ENCODE measurements at regions not wholly inside any gene's neighbourhood (a gene's known extent, or its start where the extent isn't known, plus 50 kb on each side); places are given as distances from the start of the nearest gene placed in this dataset.

- Histone ChIP-seq H3K9me3 (ENCODE audit: low read depth, low read length, poor library complexity, severe bottlenecking) (no peaks in the 10 kb centered on the region), H3K27me3 (replicated peaks; ENCODE audit: insufficient read depth, low read depth, low read length, poor library complexity) (no peaks in the 10 kb centered on the region), H3K4me3 (ENCODE audit: low read depth, low read length, poor library complexity, severe bottlenecking) (no peak overlapping the region), H3K36me3 (ENCODE audit: insufficient read depth, low read length, poor library complexity, severe bottlenecking) (no peaks in the 10 kb centered on the region), H3K27ac (ENCODE audit: low read depth, low read length, poor library complexity, severe bottlenecking) (no peak overlapping the region), H3K4me1 (ENCODE audit: insufficient read depth, low read length, poor library complexity, severe bottlenecking) (peaks cover 9% of the 10 kb centered on the region)
- TF ChIP-seq EZH2 (IDR thresholded peaks at IDR 0.05; ENCODE audit: borderline replicate concordance, low read depth, low read length, poor library complexity, severe bottlenecking) (no peak), CTCF (conservative IDR thresholded peaks at IDR 0.05; ENCODE audit: low read depth, low read length) (no peak)
- intact Hi-C loops (cut with micrococcal nuclease; ENCODE audit: unreplicated experiment): no loop called here
- ChIA-PET POLR2A (ENCODE audit: low non-redundant PET) (no interaction called here), CTCF (no interaction called here)
- BruUV-seq (replicated peaks): no TSS peak
- no peak for DNase-seq (ENCODE audit: low spot score)
Observed at GRCh38 chr6:84583784-84584183, 180.6 kb downstream of the TBX18 start.

- intact Hi-C loops (cut with micrococcal nuclease; ENCODE audit: unreplicated experiment): no loop called here
- no peaks in the 10 kb centered on the region for H3K27me3 ChIP-seq (replicated peaks; ENCODE audit: insufficient read depth, low read depth, low read length, poor library complexity)
- ChIA-PET CTCF (no interaction called here), POLR2A (ENCODE audit: low non-redundant PET) (no interaction called here)
- no peaks in the 10 kb centered on the region for H3K9me3 ChIP-seq (ENCODE audit: low read depth, low read length, poor library complexity, severe bottlenecking)
- BruUV-seq (replicated peaks): no TSS peak
- H3K4me1 ChIP-seq (ENCODE audit: insufficient read depth, low read length, poor library complexity, severe bottlenecking): peaks cover 9% of the 10 kb centered on the region
- no peaks in the 10 kb centered on the region for H3K36me3 ChIP-seq (ENCODE audit: insufficient read depth, low read length, poor library complexity, severe bottlenecking)
- H3K27ac ChIP-seq (ENCODE audit: low read depth, low read length, poor library complexity, severe bottlenecking): peak overlapping the region; percentile 5
- H3K4me3 ChIP-seq (ENCODE audit: low read depth, low read length, poor library complexity, severe bottlenecking): no peak overlapping the region
- DNase-seq (ENCODE audit: low spot score): peak; percentile 22
- no peak for TF ChIP-seq CTCF (conservative IDR thresholded peaks at IDR 0.05; ENCODE audit: low read depth, low read length)
- TF ChIP-seq EZH2 (IDR thresholded peaks at IDR 0.05; ENCODE audit: borderline replicate concordance, low read depth, low read length, poor library complexity, severe bottlenecking): no peak
Observed at GRCh38 chr6:84582997-84583396, 181.4 kb downstream of the TBX18 start.

- no peaks in the 10 kb centered on the region for H3K27me3 ChIP-seq (replicated peaks; ENCODE audit: insufficient read depth, low read depth, low read length, poor library complexity)
- CTCF ChIA-PET: no interaction called here
- intact Hi-C loops (cut with micrococcal nuclease; ENCODE audit: unreplicated experiment): no loop called here
- peaks cover 9% of the 10 kb centered on the region for H3K4me1 ChIP-seq (ENCODE audit: insufficient read depth, low read length, poor library complexity, severe bottlenecking)
- TF ChIP-seq CTCF (conservative IDR thresholded peaks at IDR 0.05; ENCODE audit: low read depth, low read length) (no peak), EZH2 (IDR thresholded peaks at IDR 0.05; ENCODE audit: borderline replicate concordance, low read depth, low read length, poor library complexity, severe bottlenecking) (no peak)
- peak overlapping the region; percentile 5 for H3K27ac ChIP-seq (ENCODE audit: low read depth, low read length, poor library complexity, severe bottlenecking)
- H3K9me3 ChIP-seq (ENCODE audit: low read depth, low read length, poor library complexity, severe bottlenecking): no peaks in the 10 kb centered on the region
- peak; percentile 26 for DNase-seq (ENCODE audit: low spot score)
- no TSS peak for BruUV-seq (replicated peaks)
- H3K36me3 ChIP-seq (ENCODE audit: insufficient read depth, low read length, poor library complexity, severe bottlenecking): no peaks in the 10 kb centered on the region
- POLR2A ChIA-PET (ENCODE audit: low non-redundant PET): no interaction called here
- no peak overlapping the region for H3K4me3 ChIP-seq (ENCODE audit: low read depth, low read length, poor library complexity, severe bottlenecking)
Observed at GRCh38 chr6:84581494-84582259, 182.7 kb downstream of the TBX18 start.

All from A673 (cell line).